Thoracic aorta (tissue), 2 donors: ENCODE measurements at regions not wholly inside any gene's neighbourhood (a gene's known extent, or its start where the extent isn't known, plus 50 kb on each side); places are given as distances from the start of the nearest gene placed in this dataset.

ENCODE experiments used
- ATAC-seq: fragments of 150-250 bp; one replicate; pipeline ENCODE4 v1.8.0; 2017; ENCODE audit warnings: low read depth; ENCODE audit not compliant: insufficient number of reproducible peaks, low FRiP score
- DNase-seq: peaks from one replicate; pipeline ENCODE4 v3.0.0-alpha.2; 2020; ENCODE audit warnings: low spot score
- H3K27ac ChIP-seq, 2 donors: fragments of 200-600 bp; sonication (generic); 1 replicate in 1 of 2; 2 replicates in 1 of 2; pipeline ENCODE4 v1.5.1; 2016; ENCODE audit warnings: mild to moderate bottlenecking in 2 of 2, moderate library complexity in 2 of 2
- H3K27me3 ChIP-seq: fragments of 200-600 bp; sonication (generic); replicated peaks from 2 replicates; pipeline ENCODE4 v1.6.0; 2016; ENCODE audit warnings: mild to moderate bottlenecking; ENCODE audit not compliant: insufficient read depth
- H3K36me3 ChIP-seq: fragments of 200-600 bp; sonication (generic); one replicate; pipeline ENCODE4 v1.5.1; 2016
- H3K4me1 ChIP-seq, 2 donors: fragments of 200-600 bp; sonication (generic); 1 replicate in 1 of 2; 2 replicates in 1 of 2; pipeline versions ENCODE4 v1.5.1 to v1.6.0; 2016; ENCODE audit warnings: low read depth in 2 of 2, mild to moderate bottlenecking in 1 of 2; ENCODE audit not compliant: control insufficient read depth in 1 of 2
- H3K4me3 ChIP-seq: fragments of 200-600 bp; sonication (generic); 2 replicates; pipeline ENCODE4 v1.5.1; 2016; ENCODE audit warnings: mild to moderate bottlenecking
- H3K9me3 ChIP-seq: fragments of 200-600 bp; sonication (generic); 2 replicates; pipeline ENCODE4 v1.5.1; 2016
- TF ChIP-seq, protein P1 (sequence below): fragments of 200-600 bp; sonication (generic); IDR thresholded peaks from one replicate; pipeline ENCODE4 v1.5.1; 2019; ENCODE audit warnings: antibody characterized with exemption

DNA sequence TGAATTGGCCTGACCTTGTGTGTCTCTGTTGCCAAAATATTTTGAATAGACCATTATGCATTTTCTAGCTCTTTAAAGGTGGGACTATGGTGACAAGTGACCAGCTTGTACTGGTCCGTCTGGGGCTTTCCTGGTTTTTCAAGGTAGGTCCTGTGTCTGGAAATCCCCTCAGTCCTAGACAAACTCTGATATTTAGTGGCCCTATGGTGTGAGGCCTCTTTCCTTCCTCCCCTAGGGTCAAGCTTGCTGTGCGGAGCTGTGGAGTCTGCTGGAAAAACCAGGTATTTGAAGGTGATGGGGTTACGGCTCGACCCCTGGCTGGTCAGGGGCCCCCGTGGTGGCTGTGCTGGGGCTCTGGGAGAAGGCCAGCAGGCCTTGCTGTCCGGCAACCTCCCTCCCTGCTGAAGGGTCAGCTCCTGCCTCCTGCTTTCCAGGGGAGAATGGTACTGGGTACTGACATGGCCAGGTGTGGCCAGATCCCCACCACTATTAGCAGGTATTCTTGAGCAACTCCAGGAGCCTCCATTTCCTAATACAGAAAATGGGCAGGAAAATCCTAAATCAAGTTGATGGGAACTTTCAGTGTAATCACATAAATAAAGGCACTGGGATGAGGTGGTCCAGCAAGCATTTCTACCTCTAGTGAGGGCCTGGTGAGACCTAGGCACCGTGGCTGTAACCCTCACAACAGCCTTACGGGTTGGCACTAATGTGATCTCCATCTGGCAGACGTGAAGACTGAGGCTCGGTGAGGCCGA is 86.2 kb upstream of the HS6ST1 start:
- Histone ChIP-seq H3K27ac (no peak overlapping the region), H3K36me3 (no peaks in the 10 kb centered on the region), H3K4me1 (no peaks in the 10 kb centered on the region), H3K4me3 (no peak overlapping the region), H3K27me3 (no peaks in the 10 kb centered on the region), H3K9me3 (no peaks in the 10 kb centered on the region)
- DNase-seq (no peak), ATAC-seq (no peak)
- TF ChIP-seq, protein P1, sequence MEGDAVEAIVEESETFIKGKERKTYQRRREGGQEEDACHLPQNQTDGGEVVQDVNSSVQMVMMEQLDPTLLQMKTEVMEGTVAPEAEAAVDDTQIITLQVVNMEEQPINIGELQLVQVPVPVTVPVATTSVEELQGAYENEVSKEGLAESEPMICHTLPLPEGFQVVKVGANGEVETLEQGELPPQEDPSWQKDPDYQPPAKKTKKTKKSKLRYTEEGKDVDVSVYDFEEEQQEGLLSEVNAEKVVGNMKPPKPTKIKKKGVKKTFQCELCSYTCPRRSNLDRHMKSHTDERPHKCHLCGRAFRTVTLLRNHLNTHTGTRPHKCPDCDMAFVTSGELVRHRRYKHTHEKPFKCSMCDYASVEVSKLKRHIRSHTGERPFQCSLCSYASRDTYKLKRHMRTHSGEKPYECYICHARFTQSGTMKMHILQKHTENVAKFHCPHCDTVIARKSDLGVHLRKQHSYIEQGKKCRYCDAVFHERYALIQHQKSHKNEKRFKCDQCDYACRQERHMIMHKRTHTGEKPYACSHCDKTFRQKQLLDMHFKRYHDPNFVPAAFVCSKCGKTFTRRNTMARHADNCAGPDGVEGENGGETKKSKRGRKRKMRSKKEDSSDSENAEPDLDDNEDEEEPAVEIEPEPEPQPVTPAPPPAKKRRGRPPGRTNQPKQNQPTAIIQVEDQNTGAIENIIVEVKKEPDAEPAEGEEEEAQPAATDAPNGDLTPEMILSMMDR = no peak

- no peaks in the 10 kb centered on the region for H3K9me3 ChIP-seq
- H3K27me3 ChIP-seq = no peaks in the 10 kb centered on the region
- no peak overlapping the region for H3K4me3 ChIP-seq
- no peak overlapping the region for H3K27ac ChIP-seq
- DNase-seq (no peak), ATAC-seq (no peak)
- no peaks in the 10 kb centered on the region for H3K4me1 ChIP-seq
- H3K36me3 ChIP-seq = no peaks in the 10 kb centered on the region
- TF ChIP-seq, protein P1 = no peak
These were observed 86.8 kb upstream of the HS6ST1 start for GRCh38 chr2:128405467-128405900.

- TF ChIP-seq, protein P1 = no peak
- no peak for DNase-seq
These were observed 87.4 kb upstream of the HS6ST1 start for GRCh38 chr2:128405981-128406613.

GRCh38 chr2:128406736-128407554 is 88.3 kb upstream of the HS6ST1 start:
- ATAC-seq (no peak), DNase-seq (no peak)
- Histone ChIP-seq H3K9me3 (no peaks in the 10 kb centered on the region), H3K36me3 (no peaks in the 10 kb centered on the region), H3K27me3 (no peaks in the 10 kb centered on the region), H3K27ac (no peak overlapping the region), H3K4me3 (no peak overlapping the region), H3K4me1 (no peaks in the 10 kb centered on the region)
- TF ChIP-seq, protein P1 = no peak

More at GRCh38 chr2:128405981-128406613, 87.4 kb upstream of the HS6ST1 start:
- Histone ChIP-seq H3K4me3 (no peak overlapping the region), H3K27ac (no peak overlapping the region), H3K4me1 (no peaks in the 10 kb centered on the region), H3K27me3 (no peaks in the 10 kb centered on the region), H3K9me3 (no peaks in the 10 kb centered on the region), H3K36me3 (no peaks in the 10 kb centered on the region)
- ATAC-seq = no peak
